GM12801 (cell line): ENCODE measurements at regions not wholly inside any gene's neighbourhood (a gene's known extent, or its start where the extent isn't known, plus 50 kb on each side); places are given as distances from the start of the nearest gene placed in this dataset.

Experiments
- TF ChIP-seq, protein P1 (sequence below): IDR thresholded peaks from one replicate; pipeline ENCODE4 v1.5.1; 2011; ENCODE audit warnings: control low read depth; ENCODE audit not compliant: insufficient read length; ENCODE audit errors: extremely low read depth

- TF ChIP-seq, protein P1, sequence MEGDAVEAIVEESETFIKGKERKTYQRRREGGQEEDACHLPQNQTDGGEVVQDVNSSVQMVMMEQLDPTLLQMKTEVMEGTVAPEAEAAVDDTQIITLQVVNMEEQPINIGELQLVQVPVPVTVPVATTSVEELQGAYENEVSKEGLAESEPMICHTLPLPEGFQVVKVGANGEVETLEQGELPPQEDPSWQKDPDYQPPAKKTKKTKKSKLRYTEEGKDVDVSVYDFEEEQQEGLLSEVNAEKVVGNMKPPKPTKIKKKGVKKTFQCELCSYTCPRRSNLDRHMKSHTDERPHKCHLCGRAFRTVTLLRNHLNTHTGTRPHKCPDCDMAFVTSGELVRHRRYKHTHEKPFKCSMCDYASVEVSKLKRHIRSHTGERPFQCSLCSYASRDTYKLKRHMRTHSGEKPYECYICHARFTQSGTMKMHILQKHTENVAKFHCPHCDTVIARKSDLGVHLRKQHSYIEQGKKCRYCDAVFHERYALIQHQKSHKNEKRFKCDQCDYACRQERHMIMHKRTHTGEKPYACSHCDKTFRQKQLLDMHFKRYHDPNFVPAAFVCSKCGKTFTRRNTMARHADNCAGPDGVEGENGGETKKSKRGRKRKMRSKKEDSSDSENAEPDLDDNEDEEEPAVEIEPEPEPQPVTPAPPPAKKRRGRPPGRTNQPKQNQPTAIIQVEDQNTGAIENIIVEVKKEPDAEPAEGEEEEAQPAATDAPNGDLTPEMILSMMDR = no peak
Observed at GRCh38 chr1:221823149-221823548, 81.3 kb upstream of the DUSP10 start.

DNA sequence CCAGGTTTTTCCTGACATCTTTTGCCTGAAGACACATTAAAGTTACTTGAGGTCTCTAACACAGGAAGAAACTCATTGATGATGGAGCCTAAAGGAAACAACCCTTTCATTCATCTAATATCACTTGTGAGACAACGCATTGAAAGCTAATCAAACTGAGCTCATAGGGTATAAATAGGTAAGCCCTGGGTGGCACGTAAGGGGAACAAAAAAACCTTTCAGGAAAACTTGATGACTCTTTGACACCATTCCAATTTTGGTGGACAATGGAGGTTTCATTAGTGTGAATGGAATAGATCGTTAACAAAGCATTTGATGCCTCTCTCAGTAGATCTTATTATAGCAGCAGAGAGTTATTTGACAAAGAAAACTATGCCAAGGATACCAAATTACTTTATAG is 80.7 kb upstream of the DUSP10 start:
- TF ChIP-seq, protein P1 = no peak

DNA sequence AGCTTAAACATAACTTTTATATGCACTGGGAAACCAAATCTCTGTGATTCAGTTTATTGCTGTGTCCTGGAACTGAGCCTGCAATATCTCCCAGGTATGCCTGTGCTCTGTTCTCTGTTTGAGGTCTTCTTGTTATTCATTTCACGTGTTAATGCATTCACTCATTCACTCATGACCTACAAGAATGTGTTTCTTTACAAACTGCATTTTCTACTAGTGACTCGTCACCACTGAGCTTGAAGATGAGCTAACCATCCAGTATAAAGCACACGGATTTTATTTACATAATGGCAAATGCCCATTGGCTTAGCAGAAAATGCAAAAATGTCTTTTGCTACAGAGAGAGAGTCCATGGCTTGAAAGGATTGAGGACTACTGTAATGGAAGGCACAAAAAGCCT is 75.0 kb upstream of the DUSP10 start:
- TF ChIP-seq, protein P1 = no peak

GRCh38 chr1:221815660-221816059 is 73.8 kb upstream of the DUSP10 start:
- TF ChIP-seq, protein P1 = no peak

- TF ChIP-seq, protein P1 = no peak
Observed at GRCh38 chr1:221813887-221814286, 72.0 kb upstream of the DUSP10 start.

GRCh38 chr1:221812905-221813597 is 71.2 kb upstream of the DUSP10 start:
- TF ChIP-seq, protein P1 = no peak

GRCh38 chr1:221812088-221812752 is 70.3 kb upstream of the DUSP10 start:
- TF ChIP-seq, protein P1 = no peak
